Activated T-cell treated with anti-CD3 and anti-CD28 coated beads, Interleukin-2, amount 50 U/mL, for 48 hours (primary cell): ENCODE measurements at regions not wholly inside any gene's neighbourhood (a gene's known extent, or its start where the extent isn't known, plus 50 kb on each side); places are given as distances from the start of the nearest gene placed in this dataset.

Source experiments
- DNase-seq, 2 experiments: peaks; one replicate each; pipeline ENCODE4 v3.0.0-alpha.2; 2020

- DNase-seq = no peak
Observed at GRCh38 chr4:106676173-106676921, 307.8 kb upstream of the GIMD1 start.

GRCh38 chr4:106671716-106672115 is 303.1 kb upstream of the GIMD1 start:
- DNase-seq = no peak

- DNase-seq = no peak
Observed at GRCh38 chr4:106670976-106671375, 302.4 kb upstream of the GIMD1 start.

- no peak for DNase-seq
Observed at GRCh38 chr4:106659371-106659770, 290.8 kb upstream of the GIMD1 start.

- DNase-seq = no peak
Observed at GRCh38 chr4:106652095-106652494, 283.5 kb upstream of the GIMD1 start.

GRCh38 chr4:106650701-106651100 is 282.1 kb upstream of the GIMD1 start:
- DNase-seq = no peak

GRCh38 chr4:106647451-106647850 is 278.9 kb upstream of the GIMD1 start:
- DNase-seq = no peak

GRCh38 chr4:106629268-106629625 is 260.7 kb upstream of the GIMD1 start:
- DNase-seq = no peak

- no peak for DNase-seq
Observed at GRCh38 chr4:106628586-106629267, 260.1 kb upstream of the GIMD1 start.

GRCh38 chr4:106627051-106627450 is 258.5 kb upstream of the GIMD1 start:
- no peak for DNase-seq

GRCh38 chr4:106624671-106625070 is 256.1 kb upstream of the GIMD1 start:
- DNase-seq = no peak

GRCh38 chr4:106618956-106619355 is 250.4 kb upstream of the GIMD1 start:
- no peak for DNase-seq

GRCh38 chr4:106615961-106616360 is 247.4 kb upstream of the GIMD1 start:
- no peak for DNase-seq

GRCh38 chr4:106615410-106615945 is 246.9 kb upstream of the GIMD1 start:
- DNase-seq = no peak

GRCh38 chr4:106614441-106614840 is 245.9 kb upstream of the GIMD1 start:
- DNase-seq = no peak

- DNase-seq = no peak
Observed at GRCh38 chr4:106609917-106610316, 241.3 kb upstream of the GIMD1 start.

GRCh38 chr4:106607558-106607957 is 239.0 kb upstream of the GIMD1 start:
- no peak for DNase-seq

- no peak for DNase-seq
Observed at GRCh38 chr4:106604319-106605051, 235.9 kb upstream of the GIMD1 start.

- DNase-seq = no peak
Observed at GRCh38 chr4:106603471-106603870, 234.9 kb upstream of the GIMD1 start.

- no peak for DNase-seq
Observed at GRCh38 chr4:106602711-106603110, 234.1 kb upstream of the GIMD1 start.

GRCh38 chr4:106601519-106601918 is 232.9 kb upstream of the GIMD1 start:
- DNase-seq = no peak

- DNase-seq = no peak
Observed at GRCh38 chr4:106595906-106596305, 227.3 kb upstream of the GIMD1 start.

- no peak for DNase-seq
Observed at GRCh38 chr4:106594291-106594952, 225.8 kb upstream of the GIMD1 start.
